Keratinocyte (primary cell): ENCODE measurements at regions not wholly inside any gene's neighbourhood (a gene's known extent, or its start where the extent isn't known, plus 50 kb on each side); places are given as distances from the start of the nearest gene placed in this dataset.

Experiments
- DNase-seq: peaks from one replicate; pipeline ENCODE4 v3.0.0-alpha.2; 2011; ENCODE audit warnings: low read depth, missing footprints, low spot score
- FAIRE-seq: peaks from 2 replicates; lab custom pipeline; 2011; peaks lifted over from hg19 to GRCh38; lab: Jason Lieb, UNC
- H2AFZ ChIP-seq: 2 replicates; pipeline ENCODE4 v1.6.0; 2012; ENCODE audit warnings: low read length, control low read depth, inconsistent platforms; ENCODE audit not compliant: control insufficient read depth
- H3K27ac ChIP-seq: 2 replicates; pipeline ENCODE4 v1.5.1; 2011; ENCODE audit warnings: low read length; ENCODE audit not compliant: control insufficient read depth, insufficient read depth
- H3K27me3 ChIP-seq: 3 replicates; pipeline ENCODE4 v1.6.0; 2011; ENCODE audit warnings: low read length; ENCODE audit not compliant: control insufficient read depth, insufficient read depth; ENCODE audit errors: extremely low read depth
- H3K36me3 ChIP-seq, 2 experiments: 2 replicates in 1 of 2; 3 replicates in 1 of 2; pipeline ENCODE4 v1.5.1; 2011; ENCODE audit warnings: low read length in 2 of 2, mild to moderate bottlenecking in 1 of 2; ENCODE audit not compliant: control insufficient read depth in 2 of 2, insufficient read depth in 2 of 2; ENCODE audit errors: extremely low read depth in 1 of 2
- H3K4me1 ChIP-seq: 3 replicates; pipeline ENCODE4 v1.5.1; 2011; ENCODE audit warnings: low read length; ENCODE audit not compliant: control insufficient read depth, insufficient read depth; ENCODE audit errors: extremely low read depth
- H3K4me2 ChIP-seq: 3 replicates; pipeline ENCODE4 v1.6.0; 2011; ENCODE audit warnings: low read depth, low read length; ENCODE audit not compliant: control insufficient read depth, insufficient read depth; ENCODE audit errors: extremely low read depth
- H3K4me3 ChIP-seq, 3 experiments: fragments of 200-600 bp in 1 of 3; sonication (generic) in 1 of 3; 2 replicates in 2 of 3; 3 replicates in 1 of 3; pipeline ENCODE4 v1.5.1; 2011 to 2016; ENCODE audit warnings: low read length in 3 of 3, mild to moderate bottlenecking in 3 of 3, control low read depth in 2 of 3, inconsistent platforms in 1 of 3, low read depth in 1 of 3, mixed read lengths in 1 of 3, mixed run types in 1 of 3, moderate library complexity in 1 of 3; ENCODE audit not compliant: control insufficient read depth in 2 of 3, insufficient read depth in 2 of 3; ENCODE audit errors: extremely low read depth in 1 of 3
- H3K79me2 ChIP-seq: 2 replicates; pipeline ENCODE4 v1.6.0; 2012; ENCODE audit warnings: low read length; ENCODE audit not compliant: control insufficient read depth, insufficient read depth
- H3K9ac ChIP-seq: 3 replicates; pipeline ENCODE4 v1.6.0; 2011; ENCODE audit warnings: low read length; ENCODE audit not compliant: control insufficient read depth, insufficient read depth; ENCODE audit errors: extremely low read depth
- H3K9me1 ChIP-seq: 3 replicates; pipeline ENCODE4 v1.6.0; 2011; ENCODE audit warnings: low read length; ENCODE audit not compliant: control insufficient read depth, insufficient read depth; ENCODE audit errors: extremely low read depth
- H3K9me3 ChIP-seq: 2 replicates; pipeline ENCODE4 v1.5.1; 2012; ENCODE audit warnings: low read depth, low read length; ENCODE audit not compliant: control insufficient read depth
- H4K20me1 ChIP-seq: 3 replicates; pipeline ENCODE4 v1.6.0; 2011; ENCODE audit warnings: low read length; ENCODE audit not compliant: control insufficient read depth, insufficient read depth; ENCODE audit errors: extremely low read depth
- CTCF ChIP-seq, 3 experiments: IDR thresholded peaks in 1 of 3; conservative IDR thresholded peaks in 1 of 3; optimal IDR thresholded peaks in 1 of 3; 2 replicates in 2 of 3; 3 replicates in 1 of 3; pipeline versions ENCODE3 to v1.5.1; 2011; ENCODE audit warnings: low read length in 3 of 3, mild to moderate bottlenecking in 3 of 3, moderate library complexity in 2 of 3, control low read depth in 1 of 3, inconsistent platforms in 1 of 3; ENCODE audit not compliant: insufficient read depth in 2 of 3; ENCODE audit errors: extremely low read depth in 1 of 3
- EZH2 ChIP-seq: IDR thresholded peaks from one replicate; pipeline ENCODE4 v1.6.1; 2012; ENCODE audit warnings: inconsistent platforms, mild to moderate bottlenecking, low read length, moderate library complexity
- dilution Hi-C: fragments of 300-500 bp; cut with MboI; formaldehyde crosslinking; loops from one replicate; pipeline ENCODE4 v1.7.0; 2020; ENCODE audit warnings: low sequenced_read_pairs; ENCODE audit not compliant: extremely low pct_ligation_motif_present

GRCh38 chr9:95769909-95770433, 105.5 kb upstream of the ERCC6L2 start:
- Histone ChIP-seq H3K9me3 (no peaks in the 10 kb centered on the region), H4K20me1 (no peaks in the 10 kb centered on the region), H3K9ac (no peak overlapping the region), H2AFZ (no peak overlapping the region), H3K27me3 (peaks cover 20% of the 10 kb centered on the region), H3K4me3 (no peak overlapping the region), H3K4me2 (no peak overlapping the region), H3K36me3 (no peaks in the 10 kb centered on the region), H3K4me1 (no peaks in the 10 kb centered on the region), H3K79me2 (no peaks in the 10 kb centered on the region), H3K9me1 (no peaks in the 10 kb centered on the region), H3K27ac (no peak overlapping the region)
- no peak for TF ChIP-seq CTCF (optimal IDR thresholded peaks at IDR 0.05 in 1 of 3, IDR thresholded peaks at IDR 0.05 in 1 of 3, conservative IDR thresholded peaks at IDR 0.05 in 1 of 3; ENCODE audit: extremely low read depth in 1 of 3, insufficient read depth in 2 of 3, low read length in 3 of 3)
- no peak for TF ChIP-seq EZH2
- DNase-seq (no peak), FAIRE-seq (no peak)
- dilution Hi-C loops = no loop called here

GRCh38 chr9:95769473-95769872, 106.0 kb upstream of the ERCC6L2 start:
- FAIRE-seq = no peak
- dilution Hi-C loops = no loop called here
- TF ChIP-seq CTCF (optimal IDR thresholded peaks at IDR 0.05 in 1 of 3, IDR thresholded peaks at IDR 0.05 in 1 of 3, conservative IDR thresholded peaks at IDR 0.05 in 1 of 3; ENCODE audit: extremely low read depth in 1 of 3, insufficient read depth in 2 of 3, low read length in 3 of 3) = no peak
- TF ChIP-seq EZH2 = no peak

More at GRCh38 chr9:95769473-95769872, 106.0 kb upstream of the ERCC6L2 start:
- H3K9ac ChIP-seq = no peak overlapping the region
- no peaks in the 10 kb centered on the region for H3K79me2 ChIP-seq
- H3K4me3 ChIP-seq = no peak overlapping the region
- no peak overlapping the region for H3K4me2 ChIP-seq
- H3K9me1 ChIP-seq = no peaks in the 10 kb centered on the region
- H3K36me3 ChIP-seq = no peaks in the 10 kb centered on the region
- no peak overlapping the region for H2AFZ ChIP-seq
- DNase-seq = no peak
- peaks cover 20% of the 10 kb centered on the region for H3K27me3 ChIP-seq
- H3K27ac ChIP-seq = no peak overlapping the region
- no peaks in the 10 kb centered on the region for H4K20me1 ChIP-seq
- no peaks in the 10 kb centered on the region for H3K9me3 ChIP-seq
- H3K4me1 ChIP-seq = no peaks in the 10 kb centered on the region
